ENCODE measurements at regions not wholly inside any gene's neighbourhood (a gene's known extent, or its start where the extent isn't known, plus 50 kb on each side); places are given as distances from the start of the nearest gene placed in this dataset.

DNA sequence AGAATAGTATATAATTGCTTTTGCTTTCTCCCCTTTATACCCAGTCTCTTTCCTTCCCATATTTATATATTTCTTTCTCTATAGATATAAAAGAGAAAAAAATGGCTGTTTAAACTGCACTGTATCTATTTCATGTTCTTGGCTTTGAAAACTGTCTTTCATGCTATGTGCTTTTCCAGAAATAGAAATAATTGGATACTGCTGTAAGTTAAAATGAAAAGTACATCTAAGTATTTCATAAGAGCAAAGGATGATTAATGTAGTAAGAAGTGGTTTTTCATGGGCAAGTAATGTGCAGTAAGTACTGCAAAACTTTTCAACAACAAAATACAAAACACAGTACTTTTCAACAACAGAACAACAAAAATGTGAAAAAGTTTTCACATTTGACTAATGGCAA is 237.9 kb downstream of the SNCA start:
- Histone ChIP-seq H3F3A (ENCODE audit: insufficient read depth, low read length) (no peaks in the 10 kb centered on the region), H3K36me3 (replicated peaks; ENCODE audit: insufficient read depth, low read length) (no peaks in the 10 kb centered on the region), H3K4me2 (ENCODE audit: low read depth, low read length) (no peak overlapping the region), H3K9me3 (replicated peaks; ENCODE audit: insufficient read depth, low read length) (no peaks in the 10 kb centered on the region), H3K9ac (ENCODE audit: low read length) (no peak overlapping the region), H2AFZ (ENCODE audit: low read length) (no peak overlapping the region), H4K20me1 (ENCODE audit: insufficient read depth, low read length) (no peaks in the 10 kb centered on the region), H3K9me2 (replicated peaks; ENCODE audit: insufficient read depth, low read length) (no peaks in the 10 kb centered on the region), H3K27me3 (replicated peaks; ENCODE audit: insufficient read depth, low read length) (no peaks in the 10 kb centered on the region), H3K27ac (ENCODE audit: low read length) (no peak overlapping the region), H3K4me1 (ENCODE audit: low read length) (no peaks in the 10 kb centered on the region), H3K79me2 (ENCODE audit: low read length) (no peaks in the 10 kb centered on the region), H3K4me3 (ENCODE audit: low read length) (no peak overlapping the region)
- TF ChIP-seq EZH2 (optimal IDR thresholded peaks at IDR 0.05; ENCODE audit: low read depth, low read length) (no peak), EZH2phosphoT487 (IDR thresholded peaks at IDR 0.05; ENCODE audit: low read length) (no peak)
- TF ChIP-seq, protein P1, sequence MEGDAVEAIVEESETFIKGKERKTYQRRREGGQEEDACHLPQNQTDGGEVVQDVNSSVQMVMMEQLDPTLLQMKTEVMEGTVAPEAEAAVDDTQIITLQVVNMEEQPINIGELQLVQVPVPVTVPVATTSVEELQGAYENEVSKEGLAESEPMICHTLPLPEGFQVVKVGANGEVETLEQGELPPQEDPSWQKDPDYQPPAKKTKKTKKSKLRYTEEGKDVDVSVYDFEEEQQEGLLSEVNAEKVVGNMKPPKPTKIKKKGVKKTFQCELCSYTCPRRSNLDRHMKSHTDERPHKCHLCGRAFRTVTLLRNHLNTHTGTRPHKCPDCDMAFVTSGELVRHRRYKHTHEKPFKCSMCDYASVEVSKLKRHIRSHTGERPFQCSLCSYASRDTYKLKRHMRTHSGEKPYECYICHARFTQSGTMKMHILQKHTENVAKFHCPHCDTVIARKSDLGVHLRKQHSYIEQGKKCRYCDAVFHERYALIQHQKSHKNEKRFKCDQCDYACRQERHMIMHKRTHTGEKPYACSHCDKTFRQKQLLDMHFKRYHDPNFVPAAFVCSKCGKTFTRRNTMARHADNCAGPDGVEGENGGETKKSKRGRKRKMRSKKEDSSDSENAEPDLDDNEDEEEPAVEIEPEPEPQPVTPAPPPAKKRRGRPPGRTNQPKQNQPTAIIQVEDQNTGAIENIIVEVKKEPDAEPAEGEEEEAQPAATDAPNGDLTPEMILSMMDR (IDR thresholded peaks at IDR 0.05; ENCODE audit: low read length): no peak
- DNase-seq: no peak

DNA sequence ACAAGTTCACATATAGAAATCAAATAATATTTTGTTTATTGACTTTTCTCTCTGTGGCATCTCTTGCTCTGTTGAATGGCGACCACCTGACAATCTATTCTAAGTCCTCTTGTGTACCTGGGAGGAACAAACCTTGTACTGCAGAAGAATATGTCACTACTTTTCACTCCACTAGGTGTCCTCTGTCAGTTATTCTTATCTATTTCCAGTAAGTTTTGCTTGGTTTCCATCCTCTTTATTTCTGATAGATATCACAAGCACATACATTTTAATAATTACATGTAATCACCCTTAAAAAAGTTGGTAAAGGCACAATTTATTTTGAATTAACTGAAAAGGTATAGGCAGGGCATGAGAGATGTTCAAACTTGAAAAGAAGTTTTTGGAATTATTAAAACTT is 238.4 kb downstream of the SNCA start:
- no peak overlapping the region for H3K4me3 ChIP-seq (ENCODE audit: low read length)
- no peak for DNase-seq
- H3F3A ChIP-seq (ENCODE audit: insufficient read depth, low read length): no peaks in the 10 kb centered on the region
- H2AFZ ChIP-seq (ENCODE audit: low read length): no peak overlapping the region
- H3K4me2 ChIP-seq (ENCODE audit: low read depth, low read length): no peak overlapping the region
- H3K9me2 ChIP-seq (replicated peaks; ENCODE audit: insufficient read depth, low read length): no peaks in the 10 kb centered on the region
- no peak overlapping the region for H3K9ac ChIP-seq (ENCODE audit: low read length)
- no peaks in the 10 kb centered on the region for H3K36me3 ChIP-seq (replicated peaks; ENCODE audit: insufficient read depth, low read length)
- H3K27me3 ChIP-seq (replicated peaks; ENCODE audit: insufficient read depth, low read length): no peaks in the 10 kb centered on the region
- H3K79me2 ChIP-seq (ENCODE audit: low read length): no peaks in the 10 kb centered on the region
- H3K4me1 ChIP-seq (ENCODE audit: low read length): no peaks in the 10 kb centered on the region
- no peaks in the 10 kb centered on the region for H4K20me1 ChIP-seq (ENCODE audit: insufficient read depth, low read length)
- TF ChIP-seq, protein P1 (IDR thresholded peaks at IDR 0.05; ENCODE audit: low read length): peak; percentile 26
- TF ChIP-seq EZH2 (optimal IDR thresholded peaks at IDR 0.05; ENCODE audit: low read depth, low read length): no peak
- no peak for TF ChIP-seq EZH2phosphoT487 (IDR thresholded peaks at IDR 0.05; ENCODE audit: low read length)
- no peaks in the 10 kb centered on the region for H3K9me3 ChIP-seq (replicated peaks; ENCODE audit: insufficient read depth, low read length)
- H3K27ac ChIP-seq (ENCODE audit: low read length): no peak overlapping the region

DNA sequence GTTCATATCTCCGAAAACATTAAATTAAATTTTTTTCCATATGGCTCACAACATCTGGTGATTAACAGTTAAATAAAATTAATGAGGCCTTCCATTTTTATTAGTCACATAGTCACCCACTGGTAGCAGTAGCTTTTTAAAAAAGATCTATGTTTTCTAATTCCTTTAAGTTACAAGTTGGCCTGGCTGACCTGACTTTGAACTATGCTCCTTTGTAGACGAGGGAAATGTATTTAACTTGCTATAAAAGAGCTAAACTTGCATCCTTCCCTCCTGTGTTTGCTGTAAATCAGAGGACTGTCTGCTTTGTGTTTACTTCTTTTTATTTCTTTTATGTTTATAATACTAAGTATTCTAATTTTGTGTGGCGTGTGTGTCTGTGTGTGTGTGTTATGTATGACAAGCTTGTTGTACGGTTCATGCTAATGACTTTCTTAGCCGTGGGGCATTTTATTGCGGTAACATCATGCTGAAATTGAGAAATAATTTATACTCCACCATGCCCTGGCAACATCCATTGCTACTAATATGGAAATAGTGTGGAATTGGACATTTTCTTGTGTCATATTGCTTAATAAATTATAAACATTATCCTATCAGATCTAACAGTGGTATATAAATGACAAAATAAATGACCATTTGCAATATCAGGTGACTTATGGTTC is 241.7 kb downstream of the SNCA start:
- no peaks in the 10 kb centered on the region for H3K79me2 ChIP-seq (ENCODE audit: low read length)
- no peaks in the 10 kb centered on the region for H3K4me1 ChIP-seq (ENCODE audit: low read length)
- no peak overlapping the region for H3K4me2 ChIP-seq (ENCODE audit: low read depth, low read length)
- H3K4me3 ChIP-seq (ENCODE audit: low read length): no peak overlapping the region
- no peaks in the 10 kb centered on the region for H3K9me2 ChIP-seq (replicated peaks; ENCODE audit: insufficient read depth, low read length)
- no peak overlapping the region for H3K9ac ChIP-seq (ENCODE audit: low read length)
- H3K27me3 ChIP-seq (replicated peaks; ENCODE audit: insufficient read depth, low read length): no peaks in the 10 kb centered on the region
- H3K27ac ChIP-seq (ENCODE audit: low read length): no peak overlapping the region
- H4K20me1 ChIP-seq (ENCODE audit: insufficient read depth, low read length): no peaks in the 10 kb centered on the region
- H2AFZ ChIP-seq (ENCODE audit: low read length): no peak overlapping the region
- TF ChIP-seq EZH2 (optimal IDR thresholded peaks at IDR 0.05; ENCODE audit: low read depth, low read length) (no peak), EZH2phosphoT487 (IDR thresholded peaks at IDR 0.05; ENCODE audit: low read length) (no peak)
- TF ChIP-seq, protein P1 (IDR thresholded peaks at IDR 0.05; ENCODE audit: low read length): no peak
- H3F3A ChIP-seq (ENCODE audit: insufficient read depth, low read length): no peaks in the 10 kb centered on the region
- no peaks in the 10 kb centered on the region for H3K36me3 ChIP-seq (replicated peaks; ENCODE audit: insufficient read depth, low read length)
- no peak for DNase-seq
- H3K9me3 ChIP-seq (replicated peaks; ENCODE audit: insufficient read depth, low read length): no peaks in the 10 kb centered on the region

All from MM.1S (cell line).